AG04450 (cell line): ENCODE measurements at regions not wholly inside any gene's neighbourhood (a gene's known extent, or its start where the extent isn't known, plus 50 kb on each side); places are given as distances from the start of the nearest gene placed in this dataset.

Source experiments
- CTCF ChIA-PET: fragments of 300-600, 350-600 bp; formaldehyde crosslinking; extraction: SDS; loops from one replicate; lab custom pipeline; 2022; ENCODE audit warnings: antibody characterized with exemption, inconsistent platforms; lab: Charles Lee
- POLR2A ChIA-PET: fragments of 350-600 bp; formaldehyde crosslinking; extraction: SDS; loops from one replicate; lab custom pipeline; 2021; ENCODE audit warnings: antibody characterized with exemption, inconsistent platforms; lab: Yijun Ruan, JAX
- DNase-seq: peaks from one replicate; pipeline ENCODE4 v3.0.0-alpha.2; 2011; ENCODE audit warnings: low read depth, low spot score
- H3K27ac ChIP-seq: one replicate; pipeline ENCODE4 v1.5.1; 2012; ENCODE audit warnings: low read depth, low read length, control low read depth
- H3K27me3 ChIP-seq: one replicate; pipeline ENCODE4 v1.6.0; 2012; ENCODE audit warnings: low read length; ENCODE audit not compliant: control insufficient read depth, insufficient read depth
- H3K4me3 ChIP-seq: 2 replicates; pipeline ENCODE4 v1.5.1; 2011; ENCODE audit warnings: mild to moderate bottlenecking, low read depth, low read length, control low read depth
- H3K9me3 ChIP-seq: 2 replicates; pipeline ENCODE4 v1.5.1; 2012; ENCODE audit warnings: low read length; ENCODE audit not compliant: control insufficient read depth, insufficient read depth
- CTCF ChIP-seq: IDR thresholded peaks from 2 replicates; pipeline ENCODE4 v1.5.1; 2011; ENCODE audit warnings: low read depth, low read length, control low read depth, inconsistent platforms

- no peak overlapping the region for H3K27ac ChIP-seq
- TF ChIP-seq CTCF: no peak
- ChIA-PET POLR2A (no interaction called here), CTCF (no interaction called here)
- no peak for DNase-seq
- no peaks in the 10 kb centered on the region for H3K9me3 ChIP-seq
- no peak overlapping the region for H3K4me3 ChIP-seq
- H3K27me3 ChIP-seq: no peaks in the 10 kb centered on the region
These were observed 342.6 kb downstream of the MZT1 start for GRCh38 chr13:72384879-72385278.

GRCh38 chr13:72384186-72384823 lies 343.1 kb downstream of the MZT1 start:
- DNase-seq: no peak
- no peaks in the 10 kb centered on the region for H3K27me3 ChIP-seq
- CTCF ChIA-PET: no interaction called here
- no peak for TF ChIP-seq CTCF
- H3K27ac ChIP-seq: no peak overlapping the region
- POLR2A ChIA-PET: no interaction called here
- H3K9me3 ChIP-seq: no peaks in the 10 kb centered on the region
- no peak overlapping the region for H3K4me3 ChIP-seq

- ChIA-PET POLR2A (no interaction called here), CTCF (no interaction called here)
- no peaks in the 10 kb centered on the region for H3K9me3 ChIP-seq
- no peak for DNase-seq
- no peak overlapping the region for H3K4me3 ChIP-seq
- no peaks in the 10 kb centered on the region for H3K27me3 ChIP-seq
- TF ChIP-seq CTCF: no peak
- H3K27ac ChIP-seq: no peak overlapping the region
These were observed 343.8 kb downstream of the MZT1 start for GRCh38 chr13:72383646-72384045.

GRCh38 chr13:72379581-72379980 lies 347.8 kb downstream of the MZT1 start:
- POLR2A ChIA-PET: no interaction called here
- DNase-seq: no peak
- Histone ChIP-seq H3K4me3 (no peak overlapping the region), H3K27ac (no peak overlapping the region), H3K27me3 (no peaks in the 10 kb centered on the region), H3K9me3 (no peaks in the 10 kb centered on the region)
- CTCF ChIA-PET: no interaction called here
- no peak for TF ChIP-seq CTCF

GRCh38 chr13:72368031-72368430 lies 359.4 kb downstream of the MZT1 start:
- TF ChIP-seq CTCF: no peak
- POLR2A ChIA-PET: no interaction called here

More at GRCh38 chr13:72368031-72368430, 359.4 kb downstream of the MZT1 start:
- no peak overlapping the region for H3K4me3 ChIP-seq
- no peak overlapping the region for H3K27ac ChIP-seq
- H3K9me3 ChIP-seq: no peaks in the 10 kb centered on the region
- CTCF ChIA-PET: no interaction called here
- no peak for DNase-seq
- no peaks in the 10 kb centered on the region for H3K27me3 ChIP-seq
